ENCODE measurements at regions not wholly inside any gene's neighbourhood (a gene's known extent, or its start where the extent isn't known, plus 50 kb on each side); places are given as distances from the start of the nearest gene placed in this dataset.

DNA sequence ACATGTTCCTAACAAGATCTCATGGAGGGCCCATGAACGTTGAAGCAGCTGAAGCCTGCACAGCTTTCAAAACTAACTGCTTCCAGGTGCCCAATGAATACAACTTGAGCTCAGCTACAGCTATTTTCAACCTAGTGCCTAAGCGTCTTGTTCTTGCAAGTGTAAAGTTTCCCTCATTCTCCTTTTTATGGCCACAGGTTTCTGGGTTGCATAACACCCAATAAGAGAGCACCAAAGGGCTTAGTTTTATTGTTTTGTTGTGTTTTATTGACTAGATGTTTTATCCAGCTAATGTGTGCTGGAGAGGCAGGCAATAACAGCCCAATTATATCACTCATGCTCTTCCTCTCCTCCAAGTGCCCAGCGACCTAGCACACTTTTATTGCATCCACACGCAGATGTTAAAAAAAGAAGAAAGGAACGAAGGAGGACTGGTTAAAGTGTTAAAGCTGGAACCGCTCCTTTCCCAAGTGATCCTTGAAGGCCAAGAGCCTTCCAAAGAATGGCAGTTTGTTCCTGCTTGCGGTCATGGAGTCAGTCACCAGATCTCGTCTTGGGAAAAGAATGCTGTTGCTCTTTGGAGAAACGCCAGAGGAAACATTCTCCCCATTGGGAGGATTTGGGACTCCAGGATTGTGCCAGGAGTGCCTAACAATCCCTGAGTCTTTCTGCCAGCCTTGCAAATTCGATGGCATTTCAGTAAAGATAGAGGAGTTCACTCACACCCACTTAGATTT is 156.9 kb downstream of the MEX3B start:
- H3K4me1 ChIP-seq (ENCODE audit: insufficient read depth), result no peaks in the 10 kb centered on the region
- no peaks in the 10 kb centered on the region for H3K79me2 ChIP-seq (replicated peaks; ENCODE audit: insufficient read depth)
- Mint-ChIP-seq H3K9me3 (no peaks in the 10 kb centered on the region), H3K27ac (no peak overlapping the region), H3K4me3 (no peak overlapping the region), H3K27me3 (ENCODE audit: insufficient read depth, low read depth, poor library complexity) (peaks cover 4% of the 10 kb centered on the region), H3K36me3 (ENCODE audit: low read depth) (no peaks in the 10 kb centered on the region), H3K4me1 (peaks cover 4% of the 10 kb centered on the region)
- no peak for TF ChIP-seq ZNF331 (CRISPR knock-in tag; IDR thresholded peaks at IDR 0.05; ENCODE audit: low read depth)
- no peak for TF ChIP-seq JUNB (IDR thresholded peaks at IDR 0.05; ENCODE audit: unreplicated experiment)
- no peak for TF ChIP-seq NANOG (IDR thresholded peaks at IDR 0.05; ENCODE audit: borderline replicate concordance)
- TF ChIP-seq, protein P1, sequence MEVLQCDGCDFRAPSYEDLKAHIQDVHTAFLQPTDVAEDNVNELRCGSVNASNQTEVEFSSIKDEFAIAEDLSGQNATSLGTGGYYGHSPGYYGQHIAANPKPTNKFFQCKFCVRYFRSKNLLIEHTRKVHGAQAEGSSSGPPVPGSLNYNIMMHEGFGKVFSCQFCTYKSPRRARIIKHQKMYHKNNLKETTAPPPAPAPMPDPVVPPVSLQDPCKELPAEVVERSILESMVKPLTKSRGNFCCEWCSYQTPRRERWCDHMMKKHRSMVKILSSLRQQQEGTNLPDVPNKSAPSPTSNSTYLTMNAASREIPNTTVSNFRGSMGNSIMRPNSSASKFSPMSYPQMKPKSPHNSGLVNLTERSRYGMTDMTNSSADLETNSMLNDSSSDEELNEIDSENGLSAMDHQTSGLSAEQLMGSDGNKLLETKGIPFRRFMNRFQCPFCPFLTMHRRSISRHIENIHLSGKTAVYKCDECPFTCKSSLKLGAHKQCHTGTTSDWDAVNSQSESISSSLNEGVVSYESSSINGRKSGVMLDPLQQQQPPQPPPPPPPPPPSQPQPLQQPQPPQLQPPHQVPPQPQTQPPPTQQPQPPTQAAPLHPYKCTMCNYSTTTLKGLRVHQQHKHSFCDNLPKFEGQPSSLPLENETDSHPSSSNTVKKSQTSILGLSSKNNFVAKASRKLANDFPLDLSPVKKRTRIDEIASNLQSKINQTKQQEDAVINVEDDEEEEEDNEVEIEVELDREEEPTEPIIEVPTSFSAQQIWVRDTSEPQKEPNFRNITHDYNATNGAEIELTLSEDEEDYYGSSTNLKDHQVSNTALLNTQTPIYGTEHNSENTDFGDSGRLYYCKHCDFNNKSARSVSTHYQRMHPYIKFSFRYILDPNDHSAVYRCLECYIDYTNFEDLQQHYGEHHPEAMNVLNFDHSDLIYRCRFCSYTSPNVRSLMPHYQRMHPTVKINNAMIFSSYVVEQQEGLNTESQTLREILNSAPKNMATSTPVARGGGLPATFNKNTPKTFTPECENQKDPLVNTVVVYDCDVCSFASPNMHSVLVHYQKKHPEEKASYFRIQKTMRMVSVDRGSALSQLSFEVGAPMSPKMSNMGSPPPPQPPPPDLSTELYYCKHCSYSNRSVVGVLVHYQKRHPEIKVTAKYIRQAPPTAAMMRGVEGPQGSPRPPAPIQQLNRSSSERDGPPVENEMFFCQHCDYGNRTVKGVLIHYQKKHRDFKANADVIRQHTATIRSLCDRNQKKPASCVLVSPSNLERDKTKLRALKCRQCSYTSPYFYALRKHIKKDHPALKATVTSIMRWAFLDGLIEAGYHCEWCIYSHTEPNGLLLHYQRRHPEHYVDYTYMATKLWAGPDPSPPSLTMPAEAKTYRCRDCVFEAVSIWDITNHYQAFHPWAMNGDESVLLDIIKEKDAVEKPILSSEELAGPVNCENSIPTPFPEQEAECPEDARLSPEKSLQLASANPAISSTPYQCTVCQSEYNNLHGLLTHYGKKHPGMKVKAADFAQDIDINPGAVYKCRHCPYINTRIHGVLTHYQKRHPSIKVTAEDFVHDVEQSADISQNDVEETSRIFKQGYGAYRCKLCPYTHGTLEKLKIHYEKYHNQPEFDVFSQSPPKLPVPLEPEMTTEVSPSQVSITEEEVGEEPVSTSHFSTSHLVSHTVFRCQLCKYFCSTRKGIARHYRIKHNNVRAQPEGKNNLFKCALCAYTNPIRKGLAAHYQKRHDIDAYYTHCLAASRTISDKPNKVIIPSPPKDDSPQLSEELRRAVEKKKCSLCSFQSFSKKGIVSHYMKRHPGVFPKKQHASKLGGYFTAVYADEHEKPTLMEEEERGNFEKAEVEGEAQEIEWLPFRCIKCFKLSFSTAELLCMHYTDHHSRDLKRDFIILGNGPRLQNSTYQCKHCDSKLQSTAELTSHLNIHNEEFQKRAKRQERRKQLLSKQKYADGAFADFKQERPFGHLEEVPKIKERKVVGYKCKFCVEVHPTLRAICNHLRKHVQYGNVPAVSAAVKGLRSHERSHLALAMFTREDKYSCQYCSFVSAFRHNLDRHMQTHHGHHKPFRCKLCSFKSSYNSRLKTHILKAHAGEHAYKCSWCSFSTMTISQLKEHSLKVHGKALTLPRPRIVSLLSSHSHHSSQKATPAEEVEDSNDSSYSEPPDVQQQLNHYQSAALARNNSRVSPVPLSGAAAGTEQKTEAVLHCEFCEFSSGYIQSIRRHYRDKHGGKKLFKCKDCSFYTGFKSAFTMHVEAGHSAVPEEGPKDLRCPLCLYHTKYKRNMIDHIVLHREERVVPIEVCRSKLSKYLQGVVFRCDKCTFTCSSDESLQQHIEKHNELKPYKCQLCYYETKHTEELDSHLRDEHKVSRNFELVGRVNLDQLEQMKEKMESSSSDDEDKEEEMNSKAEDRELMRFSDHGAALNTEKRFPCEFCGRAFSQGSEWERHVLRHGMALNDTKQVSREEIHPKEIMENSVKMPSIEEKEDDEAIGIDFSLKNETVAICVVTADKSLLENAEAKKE (CRISPR knock-in tag; IDR thresholded peaks at IDR 0.05), result no peak
- 0 out of 2 replicates have a peak, but pooled peaks cover 4% of the 10 kb centered on the region for H3K9me2 ChIP-seq (ENCODE audit: insufficient read depth)
- no peaks in the 10 kb centered on the region for H4K20me1 ChIP-seq (replicated peaks; ENCODE audit: insufficient read depth)
- H3K27ac ChIP-seq (ENCODE audit: low read depth), result no peak overlapping the region
- no peaks in the 10 kb centered on the region for H3K36me3 ChIP-seq (ENCODE audit: insufficient read depth)
- H3K4me2 ChIP-seq, result no peak overlapping the region
- no peaks in the 10 kb centered on the region for H3K27me3 ChIP-seq (ENCODE audit: insufficient read depth)
- DNase-seq (ENCODE audit: low spot score) (no peak), ATAC-seq (no peak)
- H3F3A ChIP-seq (replicated peaks; ENCODE audit: low read depth), result no peaks in the 10 kb centered on the region
- no peak overlapping the region for H2AFZ ChIP-seq
- H3K4me3 ChIP-seq, result no peak overlapping the region

DNA sequence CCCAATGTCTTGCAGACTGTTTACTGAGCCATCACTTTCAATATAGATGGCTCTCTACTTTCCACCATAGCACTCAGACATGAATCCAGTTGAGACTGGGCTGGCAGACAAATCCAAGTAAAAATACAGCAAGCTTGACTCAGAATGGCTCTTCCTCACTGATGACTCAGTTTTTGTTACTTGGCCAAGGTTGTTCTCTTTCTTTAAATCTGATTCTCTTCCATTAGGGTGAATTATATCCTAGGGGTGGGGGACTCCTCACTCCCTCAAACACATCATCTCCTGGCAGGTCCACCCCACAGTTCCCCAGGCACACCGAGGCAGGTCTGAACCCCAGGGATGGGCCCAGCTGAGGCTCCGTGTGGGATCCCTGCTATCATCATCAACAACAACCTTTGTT is 157.9 kb downstream of the MEX3B start:
- peaks cover 3% of the 10 kb centered on the region; the same call in 2 of the 3 replicates for H3K4me1 Mint-ChIP-seq
- H3K4me3 ChIP-seq, result no peak overlapping the region
- no peak overlapping the region for H3K4me2 ChIP-seq
- no peaks in the 10 kb centered on the region for H3K27me3 ChIP-seq (ENCODE audit: insufficient read depth)
- ATAC-seq (no peak), DNase-seq (ENCODE audit: low spot score) (no peak)
- H3K27me3 Mint-ChIP-seq (ENCODE audit: insufficient read depth, low read depth, poor library complexity), result peaks cover 4% of the 10 kb centered on the region
- 0 out of 2 replicates have a peak, but pooled peaks cover 4% of the 10 kb centered on the region for H3K9me2 ChIP-seq (ENCODE audit: insufficient read depth)
- H3F3A ChIP-seq (replicated peaks; ENCODE audit: low read depth), result no peaks in the 10 kb centered on the region
- no peak overlapping the region for H2AFZ ChIP-seq
- H3K79me2 ChIP-seq (replicated peaks; ENCODE audit: insufficient read depth), result no peaks in the 10 kb centered on the region
- H4K20me1 ChIP-seq (replicated peaks; ENCODE audit: insufficient read depth), result no peaks in the 10 kb centered on the region
- H3K36me3 ChIP-seq (ENCODE audit: insufficient read depth), result no peaks in the 10 kb centered on the region
- no peaks in the 10 kb centered on the region for H3K4me1 ChIP-seq (ENCODE audit: insufficient read depth)
- no peaks in the 10 kb centered on the region for H3K36me3 Mint-ChIP-seq (ENCODE audit: low read depth)
- H3K27ac ChIP-seq (ENCODE audit: low read depth), result no peak overlapping the region
- no peak overlapping the region for H3K4me3 Mint-ChIP-seq
- no peak overlapping the region for H3K27ac Mint-ChIP-seq
- no peaks in the 10 kb centered on the region for H3K9me3 Mint-ChIP-seq
- TF ChIP-seq EZH2 (IDR thresholded peaks at IDR 0.05; ENCODE audit: low read depth, unreplicated experiment), result no peak
- TF ChIP-seq, protein P2, sequence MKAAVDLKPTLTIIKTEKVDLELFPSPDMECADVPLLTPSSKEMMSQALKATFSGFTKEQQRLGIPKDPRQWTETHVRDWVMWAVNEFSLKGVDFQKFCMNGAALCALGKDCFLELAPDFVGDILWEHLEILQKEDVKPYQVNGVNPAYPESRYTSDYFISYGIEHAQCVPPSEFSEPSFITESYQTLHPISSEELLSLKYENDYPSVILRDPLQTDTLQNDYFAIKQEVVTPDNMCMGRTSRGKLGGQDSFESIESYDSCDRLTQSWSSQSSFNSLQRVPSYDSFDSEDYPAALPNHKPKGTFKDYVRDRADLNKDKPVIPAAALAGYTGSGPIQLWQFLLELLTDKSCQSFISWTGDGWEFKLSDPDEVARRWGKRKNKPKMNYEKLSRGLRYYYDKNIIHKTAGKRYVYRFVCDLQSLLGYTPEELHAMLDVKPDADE (IDR thresholded peaks at IDR 0.05), result no peak

All from GM23338 (cell line).